DND-41 (cell line): ENCODE measurements at regions not wholly inside any gene's neighbourhood (a gene's known extent, or its start where the extent isn't known, plus 50 kb on each side); places are given as distances from the start of the nearest gene placed in this dataset.

Source experiments
- ATAC-seq: fragments of 200-7000 bp; cut with Tn5 transposase; 3 replicates; pipeline ENCODE4 v1.9.1; 2021; ENCODE audit warnings: low read depth; ENCODE audit not compliant: insufficient read depth
- DNase-seq: peaks from one replicate; pipeline ENCODE4 v3.0.0-alpha.2; 2020
- H2AFZ ChIP-seq: 2 replicates; pipeline ENCODE4 v1.6.0; 2012; ENCODE audit warnings: low read depth, low read length
- H3K27ac ChIP-seq: 2 replicates; pipeline ENCODE4 v1.5.1; 2012; ENCODE audit warnings: low read length, inconsistent platforms
- H3K27me3 ChIP-seq: fragments of 200-600 bp; sonication (generic); 2 replicates; pipeline ENCODE4 v1.6.0; 2012; ENCODE audit warnings: low read length, mild to moderate bottlenecking, inconsistent platforms; ENCODE audit not compliant: insufficient read depth, poor library complexity
- H3K36me3 ChIP-seq: 2 replicates; pipeline ENCODE4 v1.5.1; 2012; ENCODE audit warnings: low read length, inconsistent platforms; ENCODE audit not compliant: insufficient read depth
- H3K4me1 ChIP-seq: 2 replicates; pipeline ENCODE4 v1.5.1; 2012; ENCODE audit warnings: mild to moderate bottlenecking, low read length; ENCODE audit not compliant: insufficient read depth
- H3K4me2 ChIP-seq: 2 replicates; pipeline ENCODE4 v1.6.0; 2012; ENCODE audit warnings: mild to moderate bottlenecking, moderate library complexity, low read length, inconsistent platforms; ENCODE audit not compliant: insufficient read depth
- H3K4me3 ChIP-seq, 2 experiments: fragments of 200-600 bp in 1 of 2; shearing (Covaris generic) in 1 of 2; 2 replicates each; pipeline ENCODE4 v1.5.1; 2012 to 2016; ENCODE audit warnings: inconsistent platforms in 2 of 2, low read length in 2 of 2, mild to moderate bottlenecking in 2 of 2, low read depth in 1 of 2, moderate library complexity in 1 of 2
- H3K79me2 ChIP-seq: 2 replicates; pipeline ENCODE4 v1.6.0; 2012; ENCODE audit warnings: low read length, inconsistent platforms; ENCODE audit not compliant: insufficient read depth
- H3K9ac ChIP-seq: 2 replicates; pipeline ENCODE4 v1.6.0; 2012; ENCODE audit warnings: low read depth, mild to moderate bottlenecking, inconsistent platforms, low read length, moderate library complexity
- H3K9me3 ChIP-seq: 2 replicates; pipeline ENCODE4 v1.5.1; 2012; ENCODE audit warnings: low read length, moderate library complexity, mild to moderate bottlenecking, inconsistent platforms; ENCODE audit not compliant: insufficient read depth, severe bottlenecking
- H4K20me1 ChIP-seq: 2 replicates; pipeline ENCODE4 v1.6.0; 2012; ENCODE audit warnings: low read length; ENCODE audit not compliant: insufficient read depth
- EZH2 ChIP-seq: IDR thresholded peaks from 3 replicates; pipeline ENCODE4 v1.6.1; 2012; ENCODE audit warnings: borderline replicate concordance, low read depth, mild to moderate bottlenecking, moderate library complexity, low read length, inconsistent platforms; ENCODE audit not compliant: severe bottlenecking
- TF ChIP-seq, protein P1 (sequence below): IDR thresholded peaks from 2 replicates; pipeline ENCODE4 v1.5.1; 2012; ENCODE audit warnings: borderline replicate concordance, low read length, moderate library complexity, mild to moderate bottlenecking; ENCODE audit not compliant: poor library complexity, severe bottlenecking; ENCODE audit errors: extremely low read depth

DNA sequence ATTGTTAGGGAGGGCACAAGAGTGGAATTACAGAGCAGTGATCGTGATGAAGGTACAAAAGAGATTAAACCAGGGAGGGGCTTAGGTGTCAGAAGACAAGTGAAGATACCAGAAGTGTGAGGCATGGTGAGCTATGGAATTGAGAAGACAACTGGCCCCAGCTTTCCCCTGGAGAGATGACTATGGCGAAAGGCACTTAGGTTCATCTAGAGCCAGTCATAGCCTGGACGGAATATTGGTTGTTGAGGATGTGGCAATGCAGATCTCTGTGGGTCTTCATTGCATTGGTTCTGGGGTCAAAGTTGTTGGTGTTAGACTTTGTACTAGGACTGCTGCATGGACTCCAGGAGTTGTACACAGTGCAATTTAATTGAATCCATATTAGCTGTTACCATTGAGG is 115.7 kb downstream of the FASLG start:
- H3K36me3 ChIP-seq = no peaks in the 10 kb centered on the region
- 0 out of 2 replicates have a peak, but pooled peaks cover 3% of the 10 kb centered on the region for H3K4me1 ChIP-seq
- H3K79me2 ChIP-seq = no peaks in the 10 kb centered on the region
- H3K9me3 ChIP-seq = no peaks in the 10 kb centered on the region
- no peaks in the 10 kb centered on the region for H3K27me3 ChIP-seq
- no peaks in the 10 kb centered on the region for H4K20me1 ChIP-seq
- no peak overlapping the region for H3K9ac ChIP-seq
- H3K27ac ChIP-seq = no peak overlapping the region
- no peak overlapping the region for H3K4me3 ChIP-seq
- no peak overlapping the region for H3K4me2 ChIP-seq
- no peak for ATAC-seq
- H2AFZ ChIP-seq = no peak overlapping the region
- TF ChIP-seq, protein P1, sequence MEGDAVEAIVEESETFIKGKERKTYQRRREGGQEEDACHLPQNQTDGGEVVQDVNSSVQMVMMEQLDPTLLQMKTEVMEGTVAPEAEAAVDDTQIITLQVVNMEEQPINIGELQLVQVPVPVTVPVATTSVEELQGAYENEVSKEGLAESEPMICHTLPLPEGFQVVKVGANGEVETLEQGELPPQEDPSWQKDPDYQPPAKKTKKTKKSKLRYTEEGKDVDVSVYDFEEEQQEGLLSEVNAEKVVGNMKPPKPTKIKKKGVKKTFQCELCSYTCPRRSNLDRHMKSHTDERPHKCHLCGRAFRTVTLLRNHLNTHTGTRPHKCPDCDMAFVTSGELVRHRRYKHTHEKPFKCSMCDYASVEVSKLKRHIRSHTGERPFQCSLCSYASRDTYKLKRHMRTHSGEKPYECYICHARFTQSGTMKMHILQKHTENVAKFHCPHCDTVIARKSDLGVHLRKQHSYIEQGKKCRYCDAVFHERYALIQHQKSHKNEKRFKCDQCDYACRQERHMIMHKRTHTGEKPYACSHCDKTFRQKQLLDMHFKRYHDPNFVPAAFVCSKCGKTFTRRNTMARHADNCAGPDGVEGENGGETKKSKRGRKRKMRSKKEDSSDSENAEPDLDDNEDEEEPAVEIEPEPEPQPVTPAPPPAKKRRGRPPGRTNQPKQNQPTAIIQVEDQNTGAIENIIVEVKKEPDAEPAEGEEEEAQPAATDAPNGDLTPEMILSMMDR = no peak
- no peak for TF ChIP-seq EZH2
- no peak for DNase-seq

DNA sequence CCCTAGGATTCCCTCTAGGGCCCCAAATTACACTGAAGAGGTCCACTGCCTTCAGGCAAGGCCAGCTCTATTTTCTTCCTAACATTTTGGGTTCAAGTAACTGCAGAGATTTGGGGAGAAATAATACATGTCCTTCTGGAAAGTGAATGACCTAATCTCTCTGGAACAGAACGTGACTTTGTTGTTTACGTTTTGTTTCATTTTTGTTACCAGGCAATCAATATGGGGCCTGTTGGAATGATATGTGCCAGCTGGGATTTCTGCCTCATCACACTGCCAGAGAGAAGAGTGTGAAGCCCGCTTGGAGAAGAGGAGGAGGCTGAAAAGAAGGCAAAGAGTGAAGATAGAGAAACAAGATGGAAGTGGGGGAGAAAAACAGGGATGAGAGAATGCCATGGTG is 116.7 kb downstream of the FASLG start:
- H3K36me3 ChIP-seq = no peaks in the 10 kb centered on the region
- H3K9ac ChIP-seq = no peak overlapping the region
- no peaks in the 10 kb centered on the region for H3K79me2 ChIP-seq
- H3K4me3 ChIP-seq = no peak overlapping the region
- no peak overlapping the region for H3K4me2 ChIP-seq
- ATAC-seq (no peak), DNase-seq (no peak)
- H3K4me1 ChIP-seq = 0 out of 2 replicates have a peak, but pooled peaks cover 3% of the 10 kb centered on the region
- H3K9me3 ChIP-seq = no peaks in the 10 kb centered on the region
- no peaks in the 10 kb centered on the region for H4K20me1 ChIP-seq
- H2AFZ ChIP-seq = no peak overlapping the region
- TF ChIP-seq EZH2 = no peak
- no peaks in the 10 kb centered on the region for H3K27me3 ChIP-seq
- no peak overlapping the region for H3K27ac ChIP-seq

DNA sequence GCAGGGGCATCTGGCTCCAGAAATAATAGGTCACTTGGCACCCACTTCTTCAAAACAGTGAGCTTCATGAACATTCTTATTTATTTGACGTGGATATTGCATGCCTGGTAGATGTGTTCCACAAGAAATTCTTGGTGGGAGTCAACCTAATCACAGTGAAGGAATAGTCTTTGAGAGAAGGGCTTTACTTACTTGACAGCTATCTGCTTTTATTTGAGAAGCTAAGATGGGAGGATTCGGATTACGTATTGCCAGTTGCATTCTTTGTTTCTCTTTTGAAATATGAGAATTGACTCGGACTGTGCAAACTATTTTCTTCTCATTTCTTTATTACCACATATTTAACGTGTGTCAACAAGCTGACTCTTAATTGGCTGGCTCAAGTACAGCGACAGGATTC is 117.2 kb downstream of the FASLG start:
- no peak for TF ChIP-seq EZH2
- TF ChIP-seq, protein P1 = no peak
- no peak overlapping the region for H3K4me3 ChIP-seq
- no peak overlapping the region for H3K9ac ChIP-seq
- DNase-seq (no peak), ATAC-seq (no peak)
- H3K4me2 ChIP-seq = no peak overlapping the region
- H2AFZ ChIP-seq = no peak overlapping the region
- H4K20me1 ChIP-seq = no peaks in the 10 kb centered on the region
- no peaks in the 10 kb centered on the region for H3K27me3 ChIP-seq
- no peak overlapping the region for H3K27ac ChIP-seq
- H3K4me1 ChIP-seq = 0 out of 2 replicates have a peak, but pooled peaks cover 3% of the 10 kb centered on the region
- no peaks in the 10 kb centered on the region for H3K36me3 ChIP-seq
- H3K9me3 ChIP-seq = no peaks in the 10 kb centered on the region
- H3K79me2 ChIP-seq = no peaks in the 10 kb centered on the region

DNA sequence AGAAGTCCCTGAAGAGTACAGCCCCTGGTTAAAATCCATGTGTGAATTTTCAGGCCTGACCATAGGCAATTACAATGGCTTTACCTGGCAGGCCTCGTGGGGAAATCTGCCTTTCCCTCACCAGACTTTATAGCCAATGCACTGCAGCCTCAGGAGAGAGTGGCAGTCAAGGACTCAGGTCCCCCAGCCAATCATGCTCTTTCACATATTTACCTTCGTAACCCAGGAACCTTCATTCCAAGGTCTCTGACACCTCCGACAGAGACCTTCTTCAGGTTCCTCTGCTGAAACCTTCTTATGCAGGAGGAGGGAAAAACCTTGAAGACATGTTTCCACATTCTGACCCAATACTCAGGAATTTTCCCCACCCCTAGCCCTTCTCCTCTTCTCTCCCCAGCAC is 118.9 kb downstream of the FASLG start:
- no peak overlapping the region for H3K4me2 ChIP-seq
- no peaks in the 10 kb centered on the region for H3K9me3 ChIP-seq
- no peak overlapping the region for H3K9ac ChIP-seq
- H2AFZ ChIP-seq = no peak overlapping the region
- no peaks in the 10 kb centered on the region for H3K79me2 ChIP-seq
- H3K27me3 ChIP-seq = no peaks in the 10 kb centered on the region
- no peak overlapping the region for H3K4me3 ChIP-seq
- H3K4me1 ChIP-seq = 0 out of 2 replicates have a peak, but pooled peaks cover 3% of the 10 kb centered on the region
- no peaks in the 10 kb centered on the region for H4K20me1 ChIP-seq
- H3K36me3 ChIP-seq = no peaks in the 10 kb centered on the region
- TF ChIP-seq EZH2 = no peak
- TF ChIP-seq, protein P1 = no peak
- ATAC-seq (no peak), DNase-seq (no peak)
- H3K27ac ChIP-seq = no peak overlapping the region
